COLO829 (cell line): ENCODE measurements at regions not wholly inside any gene's neighbourhood (a gene's known extent, or its start where the extent isn't known, plus 50 kb on each side); places are given as distances from the start of the nearest gene placed in this dataset.

Source experiments
- DNase-seq: peaks from one replicate; pipeline ENCODE4 v3.0.0; 2012; ENCODE audit warnings: low spot score

DNA sequence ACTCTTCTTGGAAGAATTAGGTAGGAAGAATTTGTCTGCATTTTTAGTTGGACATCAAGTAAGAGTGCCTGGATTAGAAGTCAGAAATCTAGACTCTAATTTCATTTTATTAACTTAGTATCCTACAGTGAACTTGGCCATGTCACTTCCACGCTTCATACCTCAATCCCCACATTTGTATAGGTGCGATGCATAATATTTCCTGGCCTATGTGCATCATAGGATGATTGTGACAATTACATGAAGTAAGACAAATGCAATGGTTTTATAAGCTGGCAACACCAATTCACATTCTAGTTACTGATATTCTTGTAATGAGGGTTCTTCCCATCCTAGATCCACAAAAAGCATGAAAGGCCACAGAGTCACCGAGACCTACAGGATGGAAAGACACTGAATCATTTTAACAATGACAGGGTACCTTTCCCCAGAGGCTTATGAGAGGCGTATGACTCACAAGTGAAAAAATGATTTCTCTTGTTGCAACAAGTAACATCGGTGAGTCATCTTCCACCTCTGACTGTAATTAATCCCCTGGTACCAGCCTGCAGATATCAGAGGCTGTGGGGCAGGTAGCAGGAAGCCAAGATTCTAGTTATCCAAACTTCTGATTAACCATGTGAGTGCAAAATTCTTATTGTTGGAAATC lies 56.0 kb upstream of the OR5AK2 start:
- peak; percentile 72 for DNase-seq

DNA sequence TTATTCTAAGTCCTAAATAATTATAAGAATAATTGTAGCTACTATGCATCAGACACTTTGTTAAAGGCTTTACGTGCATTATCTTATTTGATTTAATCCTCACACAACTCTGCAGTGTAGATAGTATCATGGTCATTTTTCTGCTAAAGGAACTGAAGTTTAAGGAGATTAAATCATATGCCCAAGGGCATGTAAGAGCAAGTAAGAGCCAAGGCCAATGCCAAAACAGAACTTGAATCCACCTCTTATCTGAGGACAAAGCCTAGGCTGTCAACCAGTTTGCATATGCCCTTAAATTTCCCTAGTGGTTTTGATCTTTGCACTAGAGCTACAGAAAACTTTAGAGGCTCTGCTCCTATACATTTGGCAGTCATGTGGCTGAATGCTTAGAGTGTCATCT lies 65.6 kb upstream of the OR5AK2 start:
- DNase-seq, result peak; percentile 42

- DNase-seq, result no peak
These were observed 66.3 kb upstream of the OR5AK2 start for GRCh38 chr11:56922421-56922820.

GRCh38 chr11:56917708-56918400 lies 70.9 kb upstream of the OR5AK2 start:
- no peak for DNase-seq

DNA sequence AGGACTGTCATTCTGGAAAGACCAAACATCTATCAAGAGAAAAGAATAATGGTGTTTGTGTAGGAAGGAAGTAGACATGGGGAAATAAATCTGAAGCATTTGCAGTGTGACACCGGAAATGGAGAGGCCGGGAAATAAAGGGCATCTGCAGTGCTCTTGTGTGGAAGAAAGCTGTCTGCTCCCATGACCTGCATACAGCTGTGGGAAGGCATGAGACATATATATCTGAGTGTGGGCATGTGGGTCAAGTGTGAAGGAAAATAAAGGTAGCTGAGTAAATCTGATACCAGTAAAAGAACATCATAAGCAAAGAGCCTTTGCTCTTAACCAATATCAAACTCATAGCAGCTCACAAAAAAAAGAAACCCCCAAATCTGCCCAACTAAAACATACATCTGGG lies 72.1 kb upstream of the OR5AK2 start:
- peak; percentile 13 for DNase-seq

DNA sequence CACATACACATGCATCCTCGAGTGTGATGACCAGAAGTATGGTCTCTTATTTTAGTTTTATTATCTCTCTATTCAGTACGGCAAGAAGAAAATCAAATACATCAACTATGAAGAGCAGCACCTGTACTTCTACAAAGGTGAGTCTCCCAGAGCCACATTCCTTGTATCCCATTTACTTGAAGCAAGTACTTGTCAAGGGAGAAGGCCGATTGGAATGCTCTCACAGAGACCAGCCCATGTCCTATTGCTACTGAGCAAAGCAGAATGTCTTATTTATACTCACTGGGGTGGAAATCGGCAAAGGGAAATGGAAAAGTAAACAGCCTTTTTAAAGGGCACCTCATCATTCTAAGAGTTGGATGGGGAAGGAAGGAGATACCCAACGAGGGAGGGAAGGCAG lies 72.6 kb upstream of the OR5AK2 start:
- no peak for DNase-seq

GRCh38 chr11:56911312-56911711 lies 77.4 kb upstream of the OR5AK2 start:
- peak; percentile 46 for DNase-seq

- peak; percentile 86 for DNase-seq
These were observed 77.9 kb upstream of the OR5AK2 start for GRCh38 chr11:56910785-56911184.

GRCh38 chr11:56910046-56910773 lies 78.5 kb upstream of the OR5AK2 start:
- DNase-seq, result peak; percentile 36

DNA sequence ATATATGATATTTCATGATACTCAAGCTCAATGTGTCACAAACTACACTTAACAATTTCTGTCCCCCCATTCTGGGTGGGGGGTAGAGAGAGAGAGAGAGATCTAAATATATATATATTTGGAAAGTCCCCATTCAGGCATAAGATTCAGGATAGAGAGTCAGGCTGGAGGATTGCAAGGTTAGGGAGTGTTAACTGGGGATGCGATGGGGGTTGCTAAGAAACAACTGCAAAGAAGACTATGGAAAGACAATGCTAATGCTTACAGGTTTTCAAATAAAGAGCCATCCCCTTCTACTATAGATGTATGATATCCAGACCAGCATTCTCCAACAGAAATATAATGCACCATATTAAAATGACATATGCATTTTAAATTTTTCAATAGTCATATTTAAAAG lies 79.2 kb upstream of the OR5AK2 start:
- no peak for DNase-seq

- DNase-seq, result no peak
These were observed 79.6 kb upstream of the OR5AK2 start for GRCh38 chr11:56909080-56909479.

DNA sequence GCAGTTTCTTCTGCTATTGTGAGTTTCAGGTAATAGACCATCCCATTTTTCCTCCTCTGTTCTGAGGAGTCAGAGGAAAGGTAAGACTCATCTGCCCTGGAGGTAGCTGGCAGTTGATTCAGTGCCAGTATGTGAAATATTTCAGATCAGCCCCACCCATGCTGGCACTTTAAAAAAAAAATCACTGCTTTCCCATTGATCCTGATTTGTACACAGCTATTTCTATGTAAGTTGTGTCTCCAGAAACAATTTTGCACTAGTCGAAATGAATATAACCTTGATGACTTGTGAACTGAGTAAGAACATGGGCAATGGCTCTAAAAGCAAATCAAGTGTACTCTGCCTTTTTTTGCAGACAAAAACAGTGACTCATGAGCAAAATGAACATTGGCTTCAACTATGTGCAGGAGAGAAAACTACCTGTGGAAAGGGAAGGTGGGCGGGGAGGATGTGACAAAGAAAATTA lies 82.0 kb upstream of the OR5AK2 start:
- no peak for DNase-seq

DNA sequence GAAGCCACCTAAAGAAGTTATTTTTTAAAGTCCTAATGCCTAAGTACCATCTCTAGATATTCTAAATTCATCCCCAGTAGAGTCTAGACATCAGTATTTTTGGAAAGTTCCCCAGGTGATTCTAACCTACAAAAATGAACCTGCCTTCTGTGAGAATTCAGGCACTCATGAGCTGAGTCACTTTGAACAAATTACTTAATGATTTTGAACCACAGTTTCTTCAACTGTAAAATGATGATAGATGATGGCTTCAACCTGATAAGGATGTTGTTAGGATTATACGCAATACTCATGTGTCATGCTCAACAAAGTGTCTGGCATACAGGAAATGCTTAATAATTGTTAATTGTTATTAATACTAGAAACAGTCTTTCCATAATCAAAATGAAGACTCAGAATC lies 82.8 kb upstream of the OR5AK2 start:
- no peak for DNase-seq

GRCh38 chr11:56905442-56905841 lies 83.3 kb upstream of the OR5AK2 start:
- DNase-seq, result no peak

- DNase-seq, result no peak
These were observed 89.9 kb upstream of the OR5AK2 start for GRCh38 chr11:56898856-56899255.

DNA sequence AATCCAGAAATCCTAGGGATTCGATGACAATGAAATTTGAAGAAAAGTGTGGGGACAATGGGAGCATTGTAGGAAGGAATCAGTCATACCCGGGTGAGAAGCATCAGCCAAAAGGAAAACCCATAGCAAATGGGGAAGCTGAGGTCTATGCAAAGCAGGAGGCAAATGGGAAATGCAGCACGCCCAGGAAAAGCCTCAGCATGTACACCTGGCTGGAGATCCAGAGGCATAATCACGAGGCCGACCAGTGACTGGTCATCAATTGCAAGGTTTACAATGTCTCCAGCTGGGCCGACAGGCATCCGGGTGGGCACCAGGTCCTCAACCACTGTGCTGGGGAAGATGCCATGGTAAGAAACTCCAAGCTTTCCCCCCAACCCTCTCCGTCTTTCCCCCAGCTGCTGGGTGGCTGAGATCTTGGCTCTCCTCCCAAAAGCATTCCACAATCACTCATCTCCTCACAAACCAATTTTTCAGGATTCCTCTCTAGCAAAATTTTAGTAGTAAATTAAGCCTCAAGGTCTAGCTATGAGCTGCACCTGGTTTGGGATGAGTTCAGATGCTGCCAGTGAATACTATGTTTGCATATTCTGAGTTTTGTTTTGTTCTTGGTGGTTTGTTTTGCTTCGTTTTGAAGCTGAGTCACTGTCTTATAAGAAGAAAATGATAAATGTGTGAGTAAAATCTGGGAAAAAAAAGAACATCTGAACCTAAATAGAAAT lies 98.0 kb upstream of the OR5AK2 start:
- DNase-seq, result peak; percentile 22

DNA sequence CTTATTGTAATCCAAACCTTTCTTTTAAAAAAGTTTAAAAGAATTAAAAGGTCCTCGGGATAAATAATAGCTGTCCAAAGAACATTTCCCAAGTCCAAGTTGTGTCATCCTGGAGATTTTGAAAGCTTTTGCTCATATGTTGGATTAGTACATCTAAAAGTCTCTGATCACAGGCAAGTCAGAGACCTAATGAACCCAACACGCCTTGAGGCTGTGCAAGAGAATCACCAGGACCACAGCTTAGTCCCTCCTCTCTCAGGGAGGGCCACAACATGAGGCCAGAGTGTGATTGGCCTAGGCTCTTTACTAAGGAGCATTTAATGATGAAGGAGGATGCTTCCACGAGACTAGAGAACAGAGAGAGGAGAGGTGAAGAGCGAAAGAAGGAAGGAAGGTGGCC lies 98.7 kb upstream of the OR5AK2 start:
- no peak for DNase-seq

DNA sequence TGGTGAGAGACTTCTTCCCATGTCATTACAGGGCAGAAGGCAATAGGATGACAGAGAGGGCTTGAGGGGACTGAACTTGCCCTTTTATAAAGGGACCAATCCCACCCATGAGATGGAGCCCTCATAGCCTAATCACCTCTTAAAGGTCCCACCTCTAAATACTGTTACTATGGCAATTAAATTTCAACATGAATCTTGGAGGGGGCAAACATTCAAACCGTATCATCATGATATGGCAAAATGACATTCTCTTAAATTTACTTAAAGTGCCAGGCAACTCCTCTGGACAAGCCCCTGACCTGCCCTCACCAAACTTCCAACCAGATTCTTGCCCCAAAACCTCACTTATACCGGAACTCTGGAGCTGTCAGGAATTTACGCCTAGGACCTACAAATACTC lies 100.8 kb upstream of the OR5AK2 start:
- DNase-seq, result no peak

- no peak for DNase-seq
These were observed 102.3 kb upstream of the OR5AK2 start for GRCh38 chr11:56886455-56886854.

DNA sequence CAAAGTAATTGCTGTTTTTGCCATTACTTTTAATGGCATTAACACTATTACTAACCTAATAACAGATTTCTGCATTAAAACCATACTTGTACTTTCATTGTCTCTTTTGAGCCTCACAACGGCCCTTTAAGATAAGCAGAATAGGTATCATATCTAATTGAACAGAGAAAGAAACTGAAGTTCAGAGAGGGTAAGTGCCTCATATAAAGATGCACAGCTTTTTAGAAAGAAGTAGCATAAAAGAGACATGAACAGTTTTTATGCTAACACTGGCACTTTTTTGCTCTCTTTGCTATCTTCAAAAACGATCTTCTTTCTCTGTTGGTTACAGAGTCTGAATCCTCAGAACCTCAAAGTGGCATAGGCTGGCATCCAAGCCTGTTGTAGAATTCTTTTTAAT lies 102.9 kb upstream of the OR5AK2 start:
- DNase-seq, result no peak

DNA sequence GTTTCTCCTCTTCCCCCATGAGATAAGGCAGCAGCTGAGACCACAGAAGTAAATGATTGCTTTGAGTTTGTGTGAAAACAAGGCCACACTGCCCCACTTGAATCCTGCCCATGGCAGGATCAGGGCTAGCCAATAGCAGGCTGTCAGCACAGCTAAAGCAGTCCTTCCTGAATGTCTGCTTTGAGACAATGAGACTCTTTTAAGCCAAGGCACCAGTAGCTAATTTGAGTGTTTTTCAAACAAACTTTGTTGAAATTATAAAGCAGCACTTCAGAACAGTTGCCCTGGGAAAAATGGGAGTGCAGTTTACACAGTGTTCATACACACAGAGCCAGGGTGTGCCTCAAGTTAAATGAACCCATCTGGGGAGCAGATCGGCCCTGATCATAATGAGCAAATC lies 103.5 kb upstream of the OR5AK2 start:
- peak; percentile 82 for DNase-seq

- no peak for DNase-seq
These were observed 105.2 kb upstream of the OR5AK2 start for GRCh38 chr11:56883371-56883987.
